Endothelial cell (in vitro differentiated cells): ENCODE measurements at regions not wholly inside any gene's neighbourhood (a gene's known extent, or its start where the extent isn't known, plus 50 kb on each side); places are given as distances from the start of the nearest gene placed in this dataset.

ENCODE experiments used
- DNase-seq: peaks from one replicate; pipeline ENCODE4 v3.0.0; 2021; ENCODE audit warnings: low spot score
- H3K27ac Mint-ChIP-seq: one replicate; pipeline ENCODE4 v1.8.0; 2021; ENCODE audit warnings: mixed read lengths, inconsistent platforms; ENCODE audit not compliant: unreplicated experiment
- H3K27me3 Mint-ChIP-seq: one replicate; pipeline ENCODE4 v1.8.0; 2021; ENCODE audit warnings: mild to moderate bottlenecking, moderate library complexity, mixed read lengths, inconsistent platforms; ENCODE audit not compliant: unreplicated experiment
- H3K36me3 Mint-ChIP-seq: one replicate; pipeline ENCODE4 v1.8.0; 2021; ENCODE audit warnings: mild to moderate bottlenecking, low read depth, mixed read lengths, inconsistent platforms; ENCODE audit not compliant: unreplicated experiment
- H3K4me1 Mint-ChIP-seq: one replicate; pipeline ENCODE4 v1.8.0; 2021; ENCODE audit warnings: mild to moderate bottlenecking, mixed read lengths, inconsistent platforms; ENCODE audit not compliant: unreplicated experiment
- H3K4me3 Mint-ChIP-seq: one replicate; pipeline ENCODE4 v1.8.0; 2021; ENCODE audit warnings: mild to moderate bottlenecking, mixed read lengths, inconsistent platforms; ENCODE audit not compliant: unreplicated experiment
- H3K9me3 Mint-ChIP-seq: one replicate; pipeline ENCODE4 v1.8.0; 2021; ENCODE audit warnings: mixed read lengths, inconsistent platforms; ENCODE audit not compliant: unreplicated experiment
- CTCF ChIP-seq: fragments of 200-600 bp; sonication (generic); IDR thresholded peaks from one replicate; pipeline ENCODE4 v1.5.0; 2021; ENCODE audit warnings: antibody characterized with exemption; ENCODE audit not compliant: unreplicated experiment

GRCh38 chr15:96276438-96277210 is 53.9 kb upstream of the NR2F2 start:
- peaks cover 2% of the 10 kb centered on the region for H3K9me3 Mint-ChIP-seq
- DNase-seq, result no peak
- H3K27me3 Mint-ChIP-seq, result no peaks in the 10 kb centered on the region
- no peaks in the 10 kb centered on the region for H3K4me1 Mint-ChIP-seq
- no peak overlapping the region for H3K4me3 Mint-ChIP-seq
- TF ChIP-seq CTCF, result no peak
- peaks cover 2% of the 10 kb centered on the region for H3K36me3 Mint-ChIP-seq
- no peak overlapping the region for H3K27ac Mint-ChIP-seq
